HEK293 (cell line): ENCODE measurements at regions not wholly inside any gene's neighbourhood (a gene's known extent, or its start where the extent isn't known, plus 50 kb on each side); places are given as distances from the start of the nearest gene placed in this dataset.
A peak's percentile ranks its signal among the peaks of the same experiment; 100 is the strongest.

Source experiments
- AEBP2 ChIP-seq: fragments of 450-650 bp; formaldehyde crosslinking; IDR thresholded peaks from 2 replicates; pipeline ENCODE4 v1.5.1; 2016; ENCODE audit warnings: missing biosample characterization, missing genetic modification characterization, borderline replicate concordance
- GLI4 ChIP-seq: fragments of 450-650 bp; formaldehyde crosslinking; IDR thresholded peaks from 2 replicates; pipeline ENCODE4 v1.5.1; 2016; ENCODE audit warnings: missing biosample characterization, missing genetic modification characterization
- KLF16 ChIP-seq: fragments of 450-650 bp; formaldehyde crosslinking; IDR thresholded peaks from 2 replicates; pipeline ENCODE4 v1.5.1; 2017; ENCODE audit warnings: missing biosample characterization, missing genetic modification characterization
- KLF7 ChIP-seq: fragments of 450-650 bp; formaldehyde crosslinking; IDR thresholded peaks from 2 replicates; pipeline ENCODE4 v1.5.1; 2016; ENCODE audit warnings: missing biosample characterization, missing genetic modification characterization, borderline replicate concordance
- OVOL3 ChIP-seq: fragments of 450-650 bp; formaldehyde crosslinking; IDR thresholded peaks from 2 replicates; pipeline ENCODE4 v1.5.1; 2016; ENCODE audit warnings: missing biosample characterization, missing genetic modification characterization
- RBAK ChIP-seq: fragments of 450-650 bp; formaldehyde crosslinking; IDR thresholded peaks from 2 replicates; pipeline ENCODE4 v1.5.1; 2016; ENCODE audit warnings: missing biosample characterization, missing genetic modification characterization
- REPIN1 ChIP-seq: fragments of 450-650 bp; formaldehyde crosslinking; IDR thresholded peaks from 2 replicates; pipeline ENCODE4 v1.5.1; 2017; ENCODE audit warnings: missing biosample characterization, missing genetic modification characterization, low read depth
- SP3 ChIP-seq: fragments of 450-650 bp; formaldehyde crosslinking; IDR thresholded peaks from 2 replicates; pipeline ENCODE4 v1.5.1; 2016; ENCODE audit warnings: missing biosample characterization, missing genetic modification characterization
- TRIM28 ChIP-seq: IDR thresholded peaks from 2 replicates; pipeline ENCODE4 v1.6.1; 2011; ENCODE audit warnings: low read length, control low read depth, borderline replicate concordance
- YY1 ChIP-seq: fragments of 450-650 bp; formaldehyde crosslinking; IDR thresholded peaks from 2 replicates; pipeline ENCODE4 v1.5.1; 2018; ENCODE audit warnings: missing biosample characterization, missing genetic modification characterization
- ZBTB20 ChIP-seq: fragments of 450-650 bp; formaldehyde crosslinking; IDR thresholded peaks from 2 replicates; pipeline ENCODE4 v1.5.1; 2016; ENCODE audit warnings: missing biosample characterization, missing genetic modification characterization
- ZBTB48 ChIP-seq: fragments of 450-650 bp; formaldehyde crosslinking; IDR thresholded peaks from 2 replicates; pipeline ENCODE4 v1.5.1; 2016; ENCODE audit warnings: missing biosample characterization, missing genetic modification characterization
- ZBTB8A ChIP-seq: fragments of 450-650 bp; formaldehyde crosslinking; IDR thresholded peaks from 2 replicates; pipeline ENCODE4 v1.5.1; 2016; ENCODE audit warnings: missing biosample characterization, missing genetic modification characterization
- ZEB2 ChIP-seq: fragments of 450-650 bp; formaldehyde crosslinking; IDR thresholded peaks from 2 replicates; pipeline ENCODE4 v1.5.1; 2016; ENCODE audit warnings: missing biosample characterization, missing genetic modification characterization
- ZNF146 ChIP-seq: fragments of 450-650 bp; formaldehyde crosslinking; IDR thresholded peaks from 2 replicates; pipeline ENCODE4 v1.5.1; 2016; ENCODE audit warnings: missing biosample characterization, missing genetic modification characterization
- ZNF19 ChIP-seq: fragments of 450-650 bp; formaldehyde crosslinking; IDR thresholded peaks from 2 replicates; pipeline ENCODE4; 2016; ENCODE audit warnings: missing biosample characterization, missing genetic modification characterization, low read depth
- ZNF221 ChIP-seq: fragments of 450-650 bp; formaldehyde crosslinking; IDR thresholded peaks from 2 replicates; pipeline ENCODE4 v1.5.1; 2017; ENCODE audit warnings: missing biosample characterization, missing genetic modification characterization, borderline replicate concordance
- ZNF223 ChIP-seq: fragments of 450-650 bp; formaldehyde crosslinking; IDR thresholded peaks from 2 replicates; pipeline ENCODE4 v1.5.1; 2016; ENCODE audit warnings: missing biosample characterization, missing genetic modification characterization
- ZNF26 ChIP-seq: fragments of 450-650 bp; formaldehyde crosslinking; IDR thresholded peaks from 2 replicates; pipeline ENCODE4 v1.5.1; 2016; ENCODE audit warnings: missing biosample characterization, missing genetic modification characterization
- ZNF266 ChIP-seq: fragments of 450-650 bp; formaldehyde crosslinking; IDR thresholded peaks from 2 replicates; pipeline ENCODE4 v1.5.1; 2016; ENCODE audit warnings: missing biosample characterization, missing genetic modification characterization, low read depth
- ZNF423 ChIP-seq: fragments of 450-650 bp; formaldehyde crosslinking; IDR thresholded peaks from 2 replicates; pipeline ENCODE4 v1.5.1; 2016; ENCODE audit warnings: missing biosample characterization, missing genetic modification characterization
- ZNF514 ChIP-seq: fragments of 450-650 bp; formaldehyde crosslinking; IDR thresholded peaks from 2 replicates; pipeline ENCODE4 v1.5.1; 2016; ENCODE audit warnings: missing biosample characterization, missing genetic modification characterization
- ZNF518A ChIP-seq: fragments of 450-650 bp; formaldehyde crosslinking; conservative IDR thresholded peaks from 2 replicates; pipeline ENCODE4 v1.5.1; 2016; ENCODE audit warnings: low read depth, missing biosample characterization, missing genetic modification characterization
- ZNF561 ChIP-seq: fragments of 450-650 bp; IDR thresholded peaks from 2 replicates; pipeline ENCODE4 v1.5.1; 2018; ENCODE audit warnings: missing biosample characterization, missing genetic modification characterization, borderline replicate concordance
- ZNF596 ChIP-seq: fragments of 450-650 bp; IDR thresholded peaks from 2 replicates; pipeline ENCODE4 v1.5.0; 2018; ENCODE audit warnings: missing biosample characterization, mild to moderate bottlenecking, missing genetic modification characterization, moderate library complexity
- ZNF624 ChIP-seq: fragments of 450-650 bp; formaldehyde crosslinking; IDR thresholded peaks from 2 replicates; pipeline ENCODE4 v1.5.1; 2017; ENCODE audit warnings: missing biosample characterization, missing genetic modification characterization
- ZNF645 ChIP-seq: fragments of 450-650 bp; formaldehyde crosslinking; IDR thresholded peaks from 2 replicates; pipeline ENCODE4; 2016; ENCODE audit warnings: missing biosample characterization, missing genetic modification characterization
- ZNF654 ChIP-seq: fragments of 450-650 bp; formaldehyde crosslinking; IDR thresholded peaks from 2 replicates; pipeline ENCODE4 v1.5.1; 2016; ENCODE audit warnings: low read depth, missing biosample characterization, missing genetic modification characterization
- ZNF664 ChIP-seq: fragments of 450-650 bp; formaldehyde crosslinking; IDR thresholded peaks from 2 replicates; pipeline ENCODE4 v1.5.1; 2016; ENCODE audit warnings: missing biosample characterization, missing genetic modification characterization
- ZSCAN16 ChIP-seq: fragments of 450-650 bp; formaldehyde crosslinking; IDR thresholded peaks from 2 replicates; pipeline ENCODE4 v1.5.1; 2016; ENCODE audit warnings: missing biosample characterization, missing genetic modification characterization
- ZSCAN18 ChIP-seq: fragments of 450-650 bp; formaldehyde crosslinking; IDR thresholded peaks from 2 replicates; pipeline ENCODE4 v1.5.1; 2016; ENCODE audit warnings: missing biosample characterization, missing genetic modification characterization

- TF ChIP-seq ZNF518A (tag by site-specific recombination) (no peak), ZSCAN18 (no peak), ZNF19 (tag by site-specific recombination) (no peak), ZNF596 (no peak), TRIM28 (0 out of 2 replicates have a peak, but pooled peaks have one; percentile 51), ZNF26 (no peak), ZEB2 (tag by site-specific recombination) (no peak), ZNF146 (tag by site-specific recombination) (no peak), SP3 (tag by site-specific recombination) (peak; percentile 27; the same call in 1 of the 2 replicates), ZNF664 (peak; percentile 95), ZNF266 (no peak), KLF16 (tag by site-specific recombination) (0 out of 2 replicates have a peak, but pooled peaks have one; percentile 48), ZNF223 (tag by site-specific recombination) (no peak), ZSCAN16 (no peak), RBAK (tag by site-specific recombination) (no peak), ZBTB48 (tag by site-specific recombination) (no peak), YY1 (tag by site-specific recombination) (no peak), ZNF221 (tag by site-specific recombination) (no peak), ZNF423 (no peak), GLI4 (tag by site-specific recombination) (no peak), REPIN1 (tag by site-specific recombination) (no peak), ZNF561 (tag by site-specific recombination) (no peak), AEBP2 (tag by site-specific recombination) (no peak), ZNF624 (tag by site-specific recombination) (no peak), OVOL3 (tag by site-specific recombination) (no peak), ZBTB20 (tag by site-specific recombination) (no peak), ZNF654 (peak; percentile 4; the same call in 1 of the 2 replicates), ZNF514 (tag by site-specific recombination) (no peak), ZBTB8A (tag by site-specific recombination) (no peak), KLF7 (no peak), ZNF645 (tag by site-specific recombination) (no peak)
Observed at GRCh38 chr2:12318427-12319057, 398.2 kb upstream of the TRIB2 start (continued).
